ENCODE measurements at regions not wholly inside any gene's neighbourhood (a gene's known extent, or its start where the extent isn't known, plus 50 kb on each side); places are given as distances from the start of the nearest gene placed in this dataset.

DNA sequence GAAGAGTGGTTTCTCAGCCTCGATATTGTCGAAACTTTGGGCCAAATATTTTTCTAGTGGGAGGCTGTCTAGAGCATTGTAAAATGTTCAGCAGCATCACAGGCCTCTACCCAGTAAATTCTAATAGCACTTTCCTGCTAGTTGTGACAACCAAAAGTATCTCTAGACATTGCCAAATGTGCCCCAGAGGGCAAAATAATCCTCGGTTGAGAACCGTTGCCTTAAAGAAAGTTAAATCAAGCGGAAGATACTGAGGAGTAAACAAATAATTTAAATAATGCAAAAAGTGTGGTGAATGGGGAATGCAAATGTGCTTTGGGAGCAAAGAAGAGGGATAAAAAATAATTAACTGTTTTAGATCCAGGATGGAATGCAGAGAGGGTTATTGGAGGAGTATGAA, 106.4 kb upstream of the ASCC3 start:
- TF ChIP-seq, protein P1, sequence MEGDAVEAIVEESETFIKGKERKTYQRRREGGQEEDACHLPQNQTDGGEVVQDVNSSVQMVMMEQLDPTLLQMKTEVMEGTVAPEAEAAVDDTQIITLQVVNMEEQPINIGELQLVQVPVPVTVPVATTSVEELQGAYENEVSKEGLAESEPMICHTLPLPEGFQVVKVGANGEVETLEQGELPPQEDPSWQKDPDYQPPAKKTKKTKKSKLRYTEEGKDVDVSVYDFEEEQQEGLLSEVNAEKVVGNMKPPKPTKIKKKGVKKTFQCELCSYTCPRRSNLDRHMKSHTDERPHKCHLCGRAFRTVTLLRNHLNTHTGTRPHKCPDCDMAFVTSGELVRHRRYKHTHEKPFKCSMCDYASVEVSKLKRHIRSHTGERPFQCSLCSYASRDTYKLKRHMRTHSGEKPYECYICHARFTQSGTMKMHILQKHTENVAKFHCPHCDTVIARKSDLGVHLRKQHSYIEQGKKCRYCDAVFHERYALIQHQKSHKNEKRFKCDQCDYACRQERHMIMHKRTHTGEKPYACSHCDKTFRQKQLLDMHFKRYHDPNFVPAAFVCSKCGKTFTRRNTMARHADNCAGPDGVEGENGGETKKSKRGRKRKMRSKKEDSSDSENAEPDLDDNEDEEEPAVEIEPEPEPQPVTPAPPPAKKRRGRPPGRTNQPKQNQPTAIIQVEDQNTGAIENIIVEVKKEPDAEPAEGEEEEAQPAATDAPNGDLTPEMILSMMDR (IDR thresholded peaks at IDR 0.05; ENCODE audit: insufficient read depth, low read length, missing control alignments), result no peak
- DNase-seq (ENCODE audit: low read depth, low spot score), result no peak
- CTCF ChIA-PET, result no interaction called here
- no peak overlapping the region for H3K4me3 ChIP-seq (ENCODE audit: low read depth, low read length)
- POLR2A ChIA-PET, result no interaction called here

GRCh38 chr6:100988391-100988984, 107.4 kb upstream of the ASCC3 start:
- DNase-seq (ENCODE audit: low read depth, low spot score), result no peak
- CTCF ChIA-PET, result no interaction called here
- POLR2A ChIA-PET, result no interaction called here
- TF ChIP-seq, protein P1 (IDR thresholded peaks at IDR 0.05; ENCODE audit: insufficient read depth, low read length, missing control alignments), result no peak
- no peak overlapping the region for H3K4me3 ChIP-seq (ENCODE audit: low read depth, low read length)

GRCh38 chr6:100990070-100990469, 108.9 kb upstream of the ASCC3 start:
- ChIA-PET POLR2A (no interaction called here), CTCF (no interaction called here)
- no peak overlapping the region for H3K4me3 ChIP-seq (ENCODE audit: low read depth, low read length)
- TF ChIP-seq, protein P1 (IDR thresholded peaks at IDR 0.05; ENCODE audit: insufficient read depth, low read length, missing control alignments), result no peak
- no peak for DNase-seq (ENCODE audit: low read depth, low spot score)

- H3K4me3 ChIP-seq (ENCODE audit: low read depth, low read length), result no peak overlapping the region
- no peak for DNase-seq (ENCODE audit: low read depth, low spot score)
- POLR2A ChIA-PET, result no interaction called here
- CTCF ChIA-PET, result no interaction called here
- TF ChIP-seq, protein P1 (IDR thresholded peaks at IDR 0.05; ENCODE audit: insufficient read depth, low read length, missing control alignments), result no peak
Measured at GRCh38 chr6:100996409-100996808, 115.3 kb upstream of the ASCC3 start.

- DNase-seq (ENCODE audit: low read depth, low spot score), result no peak
- TF ChIP-seq, protein P1 (IDR thresholded peaks at IDR 0.05; ENCODE audit: insufficient read depth, low read length, missing control alignments), result no peak
- ChIA-PET POLR2A (no interaction called here), CTCF (no interaction called here)
- no peak overlapping the region for H3K4me3 ChIP-seq (ENCODE audit: low read depth, low read length)
Measured at GRCh38 chr6:100998111-100998510, 117.0 kb upstream of the ASCC3 start.

DNA sequence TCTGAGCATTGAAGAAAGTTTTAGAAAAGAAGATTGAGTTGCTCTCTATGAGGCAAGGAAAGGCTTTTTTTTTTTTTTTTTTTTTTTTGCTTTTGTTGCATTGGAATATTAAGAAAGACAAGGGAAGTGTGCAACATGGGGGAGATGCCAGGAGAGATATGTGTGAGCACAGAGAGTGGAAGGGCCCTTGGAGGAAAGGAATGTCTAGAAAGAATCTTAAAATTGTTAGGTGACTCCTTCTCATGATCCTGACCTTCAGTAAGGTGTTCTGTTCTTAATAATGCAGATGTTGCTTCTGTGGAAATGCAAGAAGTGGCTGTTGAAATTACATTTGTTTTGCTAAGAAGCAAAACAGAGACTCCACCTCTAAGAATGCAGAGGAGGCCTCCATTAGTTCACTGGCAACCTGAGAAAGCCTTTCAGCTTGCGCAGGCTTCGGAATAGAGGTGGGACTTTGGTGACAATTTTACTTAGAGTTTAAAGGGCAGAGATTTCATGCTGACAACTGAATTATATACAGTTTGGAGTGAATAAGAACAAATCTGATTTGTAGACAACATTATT, 118.0 kb upstream of the ASCC3 start:
- CTCF ChIA-PET, result no interaction called here
- TF ChIP-seq, protein P1 (IDR thresholded peaks at IDR 0.05; ENCODE audit: insufficient read depth, low read length, missing control alignments), result no peak
- H3K4me3 ChIP-seq (ENCODE audit: low read depth, low read length), result no peak overlapping the region
- no peak for DNase-seq (ENCODE audit: low read depth, low spot score)
- POLR2A ChIA-PET, result no interaction called here

Data from AG04449 (cell line).